GM18498 (cell line): ENCODE measurements at regions not wholly inside any gene's neighbourhood (a gene's known extent, or its start where the extent isn't known, plus 50 kb on each side); places are given as distances from the start of the nearest gene placed in this dataset.

ENCODE experiments used
- ATAC-seq: cut with Tn5 transposase; IDR thresholded peaks from one replicate; pipeline ENCODE4 v1.9.1; 2021; ENCODE audit warnings: mild to moderate bottlenecking, moderate library complexity; ENCODE audit not compliant: unreplicated experiment

- no peak for ATAC-seq
These were observed 255.6 kb downstream of the PREX1 start for GRCh38 chr20:48571949-48572847.

- ATAC-seq, result no peak
These were observed 258.1 kb downstream of the PREX1 start for GRCh38 chr20:48569679-48570078.

GRCh38 chr20:48568520-48568919, 259.3 kb downstream of the PREX1 start:
- ATAC-seq, result no peak

- ATAC-seq, result no peak
These were observed 260.7 kb downstream of the PREX1 start for GRCh38 chr20:48567145-48567544.

GRCh38 chr20:48564982-48565539, 262.7 kb downstream of the PREX1 start:
- ATAC-seq, result no peak

- no peak for ATAC-seq
These were observed 264.5 kb downstream of the PREX1 start for GRCh38 chr20:48563191-48563870.

- ATAC-seq, result no peak
These were observed 265.1 kb downstream of the PREX1 start for GRCh38 chr20:48562586-48563116.

GRCh38 chr20:48558906-48559305, 268.9 kb downstream of the PREX1 start:
- no peak for ATAC-seq

- ATAC-seq, result no peak
These were observed 270.4 kb downstream of the PREX1 start for GRCh38 chr20:48557380-48557779.

- ATAC-seq, result no peak
These were observed 270.8 kb downstream of the PREX1 start for GRCh38 chr20:48556956-48557355.

GRCh38 chr20:48552550-48552949, 275.2 kb downstream of the PREX1 start:
- ATAC-seq, result no peak

- ATAC-seq, result no peak
These were observed 277.0 kb downstream of the PREX1 start for GRCh38 chr20:48550814-48551213.

GRCh38 chr20:48547664-48548063, 280.1 kb downstream of the PREX1 start:
- ATAC-seq, result no peak

GRCh38 chr20:48544402-48545339, 283.1 kb downstream of the PREX1 start:
- ATAC-seq, result no peak

GRCh38 chr20:48541581-48542071, 286.2 kb downstream of the PREX1 start:
- no peak for ATAC-seq

- ATAC-seq, result no peak
These were observed 288.9 kb downstream of the PREX1 start for GRCh38 chr20:48538856-48539255.

GRCh38 chr20:48538058-48538825, 289.6 kb downstream of the PREX1 start:
- no peak for ATAC-seq

- ATAC-seq, result no peak
These were observed 291.6 kb downstream of the PREX1 start for GRCh38 chr20:48536206-48536605.

- ATAC-seq, result no peak
These were observed 292.2 kb downstream of the PREX1 start for GRCh38 chr20:48535556-48535955.

- no peak for ATAC-seq
These were observed 295.8 kb downstream of the PREX1 start for GRCh38 chr20:48532028-48532427.
